ENCODE measurements at regions not wholly inside any gene's neighbourhood (a gene's known extent, or its start where the extent isn't known, plus 50 kb on each side); places are given as distances from the start of the nearest gene placed in this dataset.
"Not testable (repeated sequence)": the region's sequence is repeated elsewhere in the genome, so short reads cannot be mapped to it uniquely, and the experiment has no call there.

DNA sequence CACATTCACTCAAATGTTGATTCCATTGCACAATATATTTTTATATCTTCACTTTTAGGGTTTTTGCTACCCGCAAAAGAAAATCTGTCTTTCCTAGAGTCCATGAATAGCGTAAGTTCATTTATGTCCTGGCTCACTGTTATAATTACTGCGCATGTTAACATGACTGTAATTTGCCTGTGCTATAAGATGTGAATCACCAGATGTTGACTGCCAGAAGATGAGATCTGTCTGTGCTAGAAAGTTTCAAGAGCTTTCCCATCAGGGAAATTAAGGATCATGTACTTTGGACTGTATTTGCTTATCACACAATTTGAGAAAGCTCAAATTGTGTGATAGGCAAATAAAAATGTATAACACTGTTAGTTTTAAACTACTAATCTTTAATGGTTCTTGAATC lies 322.5 kb downstream of the CHL1 start:
- DNase-seq (ENCODE audit: insufficient read length, low spot score) (no peak), FAIRE-seq (no peak)

DNA sequence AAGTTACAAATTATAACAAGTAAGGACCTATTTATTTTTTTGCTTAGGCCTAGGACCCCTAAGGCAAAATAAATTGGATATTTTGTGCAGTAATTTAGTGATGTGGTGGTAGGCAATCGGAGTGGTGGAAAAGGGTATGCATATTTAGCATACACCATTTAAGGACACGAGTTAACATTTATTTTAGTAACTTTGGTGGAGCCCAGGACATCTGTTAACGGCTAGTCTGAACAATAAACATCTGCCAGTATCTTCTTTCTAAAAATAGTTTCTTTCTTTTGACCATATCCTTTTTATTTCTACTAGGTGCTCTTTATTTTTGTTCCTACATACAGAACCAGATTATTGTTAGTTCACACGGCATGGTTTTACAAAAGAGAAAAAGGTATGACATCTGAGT lies 326.3 kb downstream of the CHL1 start:
- DNase-seq (ENCODE audit: insufficient read length, low spot score): no peak
- no peak for FAIRE-seq

DNA sequence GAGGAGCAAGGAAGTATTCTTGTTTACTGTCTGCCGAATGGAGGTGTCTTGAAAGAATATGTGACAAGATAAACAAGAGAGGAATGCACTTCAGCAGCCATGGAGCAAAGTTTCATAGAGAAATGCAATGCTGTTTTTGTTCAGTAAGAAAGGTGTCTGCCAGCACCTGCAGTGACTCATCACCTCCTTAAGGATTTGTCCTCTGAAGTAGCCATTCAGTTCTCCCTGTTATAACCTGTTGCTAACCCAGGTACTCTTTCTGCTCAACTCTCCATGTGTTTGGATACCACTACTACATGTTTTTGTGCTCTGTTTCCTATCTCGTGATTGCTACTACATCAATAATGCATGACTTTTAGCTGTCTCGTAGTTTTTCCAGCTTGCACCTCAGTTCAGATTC lies 328.9 kb downstream of the CHL1 start:
- DNase-seq (ENCODE audit: insufficient read length, low spot score): no peak
- FAIRE-seq: no peak

DNA sequence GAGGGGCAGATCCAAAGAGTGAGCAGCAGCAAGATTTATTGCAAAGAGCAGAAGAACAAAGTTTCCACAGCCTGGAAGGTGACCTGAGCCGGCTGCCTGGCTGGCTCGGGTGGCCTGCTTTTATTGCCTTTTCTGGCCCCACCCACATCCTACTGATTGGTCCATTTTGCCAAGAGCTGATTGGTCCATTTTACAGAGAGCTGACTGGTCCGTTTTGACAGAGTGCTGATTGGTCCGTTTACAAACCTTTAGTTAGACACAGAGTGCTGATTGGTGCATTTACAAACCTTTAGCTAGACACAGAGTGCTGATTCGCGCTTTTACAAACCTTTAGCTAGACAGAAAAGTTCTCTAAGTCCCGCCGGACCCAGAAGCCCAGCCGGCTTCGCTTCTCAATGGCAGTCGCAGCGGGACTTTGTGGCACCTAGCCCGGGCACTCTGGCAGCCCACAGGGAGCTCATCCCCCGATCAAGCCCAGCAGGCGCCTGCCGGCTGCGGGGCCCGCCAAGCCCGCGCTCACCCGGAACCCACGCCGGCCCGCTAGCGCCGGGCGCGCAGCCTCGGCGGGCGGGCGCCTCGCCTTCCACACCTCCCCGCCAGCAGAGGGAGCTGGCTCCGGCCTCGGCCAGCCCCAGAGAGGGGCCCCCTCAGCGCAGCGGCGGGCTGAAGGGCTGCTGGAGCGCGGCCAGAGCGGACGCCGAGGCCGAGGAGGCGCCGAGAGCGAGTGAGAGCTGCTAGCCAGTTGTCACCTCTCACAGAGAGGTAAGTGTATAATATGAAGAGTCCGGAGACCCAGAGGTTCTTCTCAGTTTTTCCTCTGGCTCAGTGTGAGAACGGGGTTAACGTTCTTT lies 339.2 kb downstream of the CHL1 start:
- no peak for FAIRE-seq
- DNase-seq (ENCODE audit: insufficient read length, low spot score): no peak

DNA sequence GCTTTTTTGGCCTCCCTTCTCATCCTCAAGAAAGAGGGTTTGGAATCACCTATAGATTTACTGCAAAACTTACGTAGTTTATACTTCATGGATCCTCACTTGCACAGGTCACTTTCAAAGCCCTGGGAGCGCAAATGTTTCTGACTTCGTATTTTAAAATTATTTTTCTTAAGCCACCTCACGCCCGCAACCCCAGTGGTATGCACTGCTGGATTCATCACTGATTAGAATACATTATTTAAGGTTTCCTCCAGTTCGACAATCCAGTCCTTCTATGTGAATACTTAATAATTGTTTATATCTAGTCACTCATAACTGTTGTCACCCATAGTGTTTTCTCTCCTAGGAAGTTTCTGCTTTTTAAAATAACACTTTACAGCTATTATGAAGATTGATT lies 339.9 kb downstream of the CHL1 start:
- FAIRE-seq: no peak
- no peak for DNase-seq (ENCODE audit: insufficient read length, low spot score)

DNA sequence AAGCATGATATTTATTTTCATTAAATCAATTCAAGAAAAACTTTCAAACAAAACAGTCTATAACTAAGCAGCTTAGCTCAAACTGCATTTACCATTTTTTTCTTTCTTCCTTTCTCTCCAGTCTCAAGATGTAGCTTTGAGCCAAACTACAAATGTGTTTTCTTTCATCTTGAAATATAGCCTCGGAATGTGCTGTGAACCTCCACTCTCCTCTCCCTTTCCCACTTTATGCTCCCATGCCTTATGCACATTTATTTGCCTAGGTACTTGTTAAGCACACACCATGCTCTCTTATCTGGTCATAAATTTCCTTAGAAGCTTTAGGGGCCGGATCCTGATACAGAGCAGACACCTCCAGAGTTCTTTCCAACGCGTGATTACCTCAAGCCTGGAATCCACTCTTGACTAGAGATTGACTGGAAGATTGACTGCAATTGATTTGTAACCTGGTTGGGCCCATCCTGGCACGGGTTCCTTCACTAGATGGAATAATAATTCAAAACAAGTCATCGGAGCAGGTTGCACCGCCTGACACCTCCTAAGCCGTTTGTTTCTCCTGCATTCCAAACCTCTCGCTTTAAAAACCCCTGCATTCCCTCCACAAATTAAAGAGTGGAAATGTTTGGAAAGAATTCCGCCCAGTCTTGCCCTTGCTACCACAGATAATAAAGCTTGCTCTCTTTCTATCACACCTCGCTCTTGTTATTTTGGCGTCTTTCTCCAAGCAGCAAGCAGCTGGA lies 344.7 kb downstream of the CHL1 start:
- FAIRE-seq (no peak), DNase-seq (ENCODE audit: insufficient read length, low spot score) (no peak)

DNA sequence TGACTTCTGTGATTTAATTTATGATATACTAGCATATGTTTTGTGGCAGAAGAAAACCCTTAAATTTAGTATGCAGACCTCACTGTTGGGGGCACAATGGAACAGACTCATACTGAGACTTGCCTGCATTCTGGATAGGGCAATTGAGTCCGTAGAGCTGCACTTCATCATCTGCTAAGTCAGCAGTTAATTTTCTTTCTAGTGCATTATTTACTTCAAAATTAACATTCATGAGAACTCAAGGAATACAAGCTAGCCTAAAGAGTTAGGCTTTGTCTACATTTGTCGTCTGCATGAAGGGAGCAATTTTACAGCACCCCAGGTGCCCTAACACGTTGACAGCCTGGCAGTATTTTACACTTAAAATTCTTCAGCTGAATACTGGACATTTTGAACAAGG lies 345.5 kb downstream of the CHL1 start:
- DNase-seq (ENCODE audit: insufficient read length, low spot score): no peak
- FAIRE-seq: no peak

DNA sequence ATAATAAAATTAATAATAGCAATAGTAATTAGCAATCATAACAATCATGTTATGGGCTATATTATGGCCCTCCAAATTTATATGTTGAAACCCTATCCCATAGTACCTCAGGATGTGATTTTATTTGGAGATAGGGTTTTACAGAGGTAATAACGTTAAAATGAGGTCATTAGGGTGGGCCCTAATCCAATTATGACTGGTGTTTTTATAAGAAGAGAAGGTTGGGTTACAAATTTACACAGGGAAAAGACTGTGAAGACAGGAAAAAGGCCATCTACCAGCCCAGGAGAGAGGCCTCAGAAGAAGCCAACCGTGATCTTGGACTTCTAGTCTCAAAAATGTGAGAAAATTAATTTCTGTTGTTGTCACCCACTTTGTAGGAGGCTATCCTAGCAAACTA lies 353.1 kb downstream of the CHL1 start:
- DNase-seq (ENCODE audit: insufficient read length, low spot score) (no peak), FAIRE-seq (no peak)

DNA sequence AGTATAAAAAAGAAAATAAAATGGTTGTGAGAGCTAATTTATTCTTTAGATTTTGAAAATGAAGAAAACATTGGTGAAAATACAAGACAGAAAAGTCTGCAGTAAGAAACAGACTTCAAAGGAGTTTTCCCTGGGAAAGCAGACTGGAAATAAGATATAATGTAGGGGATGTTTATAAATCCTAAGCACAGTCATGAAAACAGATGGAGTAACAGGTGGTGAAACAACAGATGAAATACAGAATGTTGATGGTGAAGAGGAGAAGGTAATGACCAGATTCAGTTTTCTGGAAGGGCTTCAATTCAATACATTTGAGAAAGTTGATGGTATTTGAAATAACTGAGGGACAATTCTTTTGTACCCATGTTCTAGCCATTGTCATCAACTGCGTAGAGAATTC lies 353.9 kb downstream of the CHL1 start:
- DNase-seq (ENCODE audit: insufficient read length, low spot score) (no peak), FAIRE-seq (no peak)

DNA sequence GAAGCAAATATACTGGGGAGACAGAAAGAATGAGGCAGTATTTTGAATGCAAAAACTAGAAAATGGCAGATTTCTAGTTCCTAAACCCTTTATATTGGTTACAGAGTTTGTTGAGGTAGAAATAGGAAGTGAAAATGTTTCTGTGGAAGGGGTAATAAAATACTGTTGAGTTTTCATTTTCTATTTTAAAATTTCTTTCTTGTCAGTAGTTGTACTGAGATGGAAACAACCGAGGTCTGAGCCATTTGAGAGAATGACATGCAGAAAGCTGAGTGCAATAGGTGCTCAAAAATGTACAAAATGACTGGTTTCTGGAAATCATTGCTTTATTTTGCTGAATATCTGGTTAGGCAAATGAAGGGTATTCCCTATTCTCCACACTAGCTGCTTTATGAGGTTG lies 361.4 kb downstream of the CHL1 start:
- DNase-seq (ENCODE audit: insufficient read length, low spot score): no peak

DNA sequence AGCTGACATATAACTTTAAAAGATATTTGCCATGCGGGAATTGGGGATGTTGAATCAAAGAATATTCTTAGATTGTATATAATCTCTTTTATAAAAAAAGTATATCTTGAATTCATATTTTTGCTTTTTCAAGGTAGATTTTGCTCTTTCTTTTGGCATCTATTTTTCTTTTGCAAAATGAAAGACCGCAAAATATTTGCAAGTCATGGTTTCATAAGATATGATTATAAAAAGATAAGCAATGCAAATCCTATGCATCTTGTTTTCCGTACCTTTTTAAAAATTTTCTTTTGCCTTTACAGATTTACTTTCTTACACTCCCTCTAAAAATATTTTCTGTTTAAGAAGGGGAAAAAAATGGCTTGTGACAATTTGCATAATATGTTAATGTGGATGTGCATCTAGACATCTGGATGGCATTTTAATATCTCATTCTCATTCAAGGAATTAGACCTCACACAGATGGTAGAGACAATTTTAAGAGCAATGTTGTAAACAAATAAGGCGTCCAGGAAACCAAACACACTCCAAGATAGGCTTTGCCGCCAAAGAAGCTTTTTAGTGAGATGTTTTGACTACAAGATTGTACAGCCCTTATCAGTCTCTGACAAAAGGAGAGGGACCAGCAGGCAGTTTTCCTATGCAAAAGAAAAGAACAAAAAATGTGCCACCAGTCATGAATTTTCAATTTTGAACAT lies 371.1 kb downstream of the CHL1 start:
- DNase-seq (ENCODE audit: insufficient read length, low spot score) (no peak), FAIRE-seq (no peak)

More for the DNA sequence above, 361.4 kb downstream of the CHL1 start:
- no peak for FAIRE-seq

DNA sequence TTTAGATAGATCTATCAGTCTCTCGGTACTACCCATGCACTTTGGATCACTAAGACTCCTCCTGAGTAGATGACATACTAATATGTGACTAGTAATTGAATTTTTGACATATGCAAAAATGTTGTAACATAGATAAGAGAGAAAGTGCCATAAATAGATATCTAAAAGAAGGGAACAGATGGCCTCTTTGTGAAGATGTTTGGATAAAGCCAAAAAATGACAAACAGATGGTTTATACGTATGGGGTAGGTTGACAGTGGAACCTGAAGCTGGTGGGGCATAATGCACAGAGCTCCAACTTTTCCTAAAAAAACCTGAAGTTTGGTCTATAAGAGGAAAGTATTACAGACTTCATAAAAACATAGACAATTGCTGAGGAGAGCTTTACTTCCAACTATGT lies 383.0 kb downstream of the CHL1 start:
- not testable (repeated sequence) for DNase-seq (ENCODE audit: insufficient read length, low spot score); FAIRE-seq

DNA sequence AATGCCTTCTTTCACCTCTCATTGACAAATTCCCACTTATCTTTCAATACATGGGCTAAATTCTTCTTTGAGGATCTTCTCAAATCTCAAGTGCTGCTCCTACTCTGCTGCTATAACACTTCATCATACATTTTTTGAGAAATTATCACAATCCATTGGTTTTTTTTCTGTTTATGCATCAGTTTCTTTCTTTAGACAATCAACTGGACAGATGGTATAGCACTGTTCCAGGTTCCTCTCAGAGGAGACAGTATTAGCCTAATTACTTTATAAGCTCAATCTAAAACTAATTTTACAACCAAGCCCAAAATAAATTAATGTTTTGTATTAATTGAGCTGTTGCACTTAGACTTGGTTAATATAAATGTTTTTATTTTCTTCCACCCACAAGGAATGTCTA lies 392.5 kb downstream of the CHL1 start:
- not testable (repeated sequence) for FAIRE-seq

DNA sequence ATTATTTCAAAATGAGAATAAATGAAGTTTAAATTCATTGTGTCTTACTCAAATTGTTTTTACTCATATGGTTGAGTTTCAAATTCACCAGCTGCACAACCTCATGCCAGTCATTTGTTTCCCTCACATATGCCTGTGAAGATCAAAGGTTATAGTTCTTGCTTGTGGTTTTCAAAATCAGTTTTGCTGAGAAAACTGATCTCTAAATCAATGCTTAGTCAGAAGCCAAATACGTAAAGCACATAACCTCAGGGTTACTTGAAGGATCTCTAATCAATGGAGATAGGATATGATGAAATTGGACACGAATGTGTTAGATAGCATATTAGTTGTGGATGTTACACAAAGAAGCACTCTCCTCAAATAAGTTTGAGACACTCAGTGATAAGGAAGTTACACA lies 400.7 kb downstream of the CHL1 start:
- not testable (repeated sequence) for FAIRE-seq; DNase-seq (ENCODE audit: insufficient read length, low spot score)

More for the DNA sequence above, 392.5 kb downstream of the CHL1 start:
- DNase-seq (ENCODE audit: insufficient read length, low spot score): not testable (repeated sequence)

DNA sequence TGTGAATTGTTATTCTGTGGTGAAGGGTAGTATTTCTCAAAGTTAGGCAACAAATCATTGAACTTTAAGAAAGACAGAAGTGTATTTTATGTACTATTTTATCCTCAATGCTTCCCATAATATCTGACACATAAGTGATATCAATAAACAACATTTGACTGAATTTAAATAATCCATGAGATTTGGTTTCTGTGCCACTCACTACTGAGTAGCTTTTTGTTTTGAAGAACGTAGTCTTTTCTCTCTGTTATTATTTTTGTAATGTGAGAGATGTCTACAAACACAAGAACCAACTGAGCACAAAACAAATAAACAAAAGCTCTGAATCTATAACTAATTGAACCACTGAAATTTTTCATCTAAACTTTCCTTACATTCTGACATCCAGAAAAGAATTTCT lies 401.2 kb downstream of the CHL1 start:
- DNase-seq (ENCODE audit: insufficient read length, low spot score); FAIRE-seq: not testable (repeated sequence)

DNA sequence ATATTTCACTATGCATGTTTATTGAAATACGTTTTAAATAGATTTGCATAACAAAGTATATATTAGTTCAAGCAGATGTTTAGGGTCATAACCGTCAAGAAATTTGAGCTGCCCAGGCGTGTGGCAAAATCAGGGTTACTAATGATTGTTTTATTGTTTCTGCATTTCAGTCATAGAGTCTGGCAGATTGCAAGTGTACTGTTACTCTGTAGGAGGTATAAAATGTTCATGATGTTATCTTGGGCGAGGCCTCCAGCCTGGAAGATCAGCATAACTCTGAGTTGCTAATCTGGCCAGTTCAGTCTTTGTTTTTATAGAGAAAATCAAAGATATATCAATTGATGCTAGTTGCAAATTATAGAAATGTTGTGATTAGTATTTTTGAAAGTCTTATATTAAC lies 410.9 kb downstream of the CHL1 start:
- FAIRE-seq; DNase-seq (ENCODE audit: insufficient read length, low spot score): not testable (repeated sequence)

DNA sequence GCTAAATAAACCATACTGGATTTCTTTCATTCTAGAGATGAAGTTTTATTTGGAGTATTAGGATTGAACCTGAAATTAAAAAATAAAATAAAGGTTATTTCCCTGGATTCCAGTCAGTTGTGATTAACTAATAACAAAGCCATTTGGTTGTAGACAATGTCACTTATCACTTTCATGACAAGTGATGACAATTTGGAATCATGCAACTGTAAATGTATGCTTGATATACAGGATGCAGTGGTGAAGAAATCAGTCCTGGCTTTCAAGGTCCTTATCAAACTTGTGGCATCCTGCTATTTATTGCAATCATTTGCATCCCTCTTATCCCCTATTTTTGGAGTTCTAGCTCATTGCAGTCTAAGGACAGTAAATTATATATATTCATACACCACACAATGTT lies 425.2 kb downstream of the CHL1 start:
- DNase-seq (ENCODE audit: insufficient read length, low spot score) (no peak), FAIRE-seq (no peak)

DNA sequence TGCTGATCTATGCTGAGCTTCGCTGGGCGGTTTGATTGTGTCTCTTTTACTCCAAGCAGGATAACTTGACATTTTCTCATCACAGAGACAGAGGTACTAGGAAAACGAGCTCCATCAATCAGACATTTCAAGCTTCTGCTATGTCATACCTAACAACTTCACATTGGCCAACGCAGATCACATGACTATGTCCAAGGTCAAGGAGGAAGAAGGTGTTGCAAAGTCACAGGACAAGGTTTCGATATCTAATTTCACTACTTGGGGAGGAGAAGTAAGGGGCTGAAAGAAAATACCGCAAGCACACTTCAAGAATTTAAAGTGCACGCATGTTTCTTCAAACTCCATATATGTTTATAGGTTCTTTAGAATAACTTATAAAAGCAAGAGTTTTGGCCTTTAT lies 425.8 kb downstream of the CHL1 start:
- FAIRE-seq: no peak

DNA sequence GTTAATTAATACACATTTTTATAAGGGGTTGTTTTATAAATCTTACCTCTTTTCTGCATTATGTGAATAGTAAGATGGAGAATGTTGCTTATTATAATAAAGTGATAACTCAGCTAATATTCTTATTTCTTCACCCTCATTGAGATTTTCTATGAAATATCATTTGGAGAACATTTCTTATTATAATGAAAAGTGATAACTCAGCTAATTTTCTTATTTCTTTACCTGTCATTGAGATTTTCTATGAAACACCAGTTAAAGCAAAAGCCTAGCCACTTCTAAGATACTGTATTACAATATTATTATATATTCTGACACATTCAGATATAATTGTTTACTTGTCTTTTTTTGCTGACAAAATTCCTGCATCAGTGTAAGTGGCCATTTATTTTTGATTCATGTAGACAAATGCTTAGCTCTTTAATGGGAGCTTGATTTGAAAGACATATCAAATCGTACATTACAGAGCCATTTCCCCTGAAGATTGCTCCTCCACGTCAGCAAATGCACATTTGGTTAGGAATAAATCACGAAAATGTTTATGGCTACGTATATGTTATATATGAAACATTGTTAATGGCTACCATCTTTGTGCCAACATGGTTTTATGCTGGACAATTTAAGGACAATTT lies 427.5 kb downstream of the CHL1 start:
- no peak for FAIRE-seq
- no peak for DNase-seq (ENCODE audit: insufficient read length, low spot score)

More for the DNA sequence above, 425.8 kb downstream of the CHL1 start:
- no peak for DNase-seq (ENCODE audit: insufficient read length, low spot score)

DNA sequence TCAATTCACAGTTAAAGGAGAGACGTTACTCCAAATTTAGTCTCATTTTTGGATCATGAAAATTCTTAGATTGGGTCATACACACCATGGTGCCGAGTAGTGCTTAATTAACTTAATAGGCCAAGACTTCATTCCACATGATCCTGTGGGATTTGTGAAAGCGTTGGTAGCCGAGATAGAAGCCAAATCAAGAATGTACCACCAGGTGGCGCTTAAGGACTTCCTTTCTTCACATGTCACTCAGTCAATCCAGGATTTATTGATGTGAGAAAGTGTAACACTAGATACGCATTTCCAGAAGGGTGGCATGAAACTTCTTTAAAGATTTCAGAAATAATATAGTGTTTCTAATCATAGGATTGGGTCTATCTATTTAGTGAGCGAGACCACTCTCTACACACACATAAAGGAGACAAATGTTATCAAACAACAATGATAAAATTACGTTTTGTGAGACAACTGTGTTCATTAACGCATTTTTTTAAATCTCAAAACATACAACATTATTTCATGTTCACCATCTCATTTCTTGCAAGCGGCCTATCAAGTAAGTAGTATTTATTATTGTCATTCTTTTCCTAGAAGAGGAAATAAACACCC lies 436.1 kb downstream of the CHL1 start:
- no peak for FAIRE-seq
- DNase-seq (ENCODE audit: insufficient read length, low spot score): peak; percentile 18
